ENCODE measurements at regions not wholly inside any gene's neighbourhood (a gene's known extent, or its start where the extent isn't known, plus 50 kb on each side); places are given as distances from the start of the nearest gene placed in this dataset.

- Histone ChIP-seq H3K36me3 (ENCODE audit: control insufficient read depth, insufficient read depth, low read length) (no peaks in the 10 kb centered on the region), H3K27ac (ENCODE audit: low read depth, low read length) (no peak overlapping the region), H3K9ac (ENCODE audit: low read length) (no peak overlapping the region), H3K4me1 (ENCODE audit: control insufficient read depth, insufficient read depth, low read length) (no peaks in the 10 kb centered on the region), H3K4me3 (ENCODE audit: low read depth, low read length) (no peak overlapping the region), H3K27me3 (ENCODE audit: control insufficient read depth, insufficient read depth, low read length) (no peaks in the 10 kb centered on the region), H3K9me3 (ENCODE audit: control insufficient read depth, insufficient read depth, low read depth, low read length) (peaks cover 2% of the 10 kb centered on the region; the same call in 1 of the 2 replicates)
Measured at GRCh38 chr11:70841264-70841663, 411.1 kb downstream of the SHANK2 start.

GRCh38 chr11:70842256-70842655, 410.1 kb downstream of the SHANK2 start:
- H3K27ac ChIP-seq (ENCODE audit: low read depth, low read length) = no peak overlapping the region
- no peaks in the 10 kb centered on the region for H3K36me3 ChIP-seq (ENCODE audit: control insufficient read depth, insufficient read depth, low read length)
- H3K4me1 ChIP-seq (ENCODE audit: control insufficient read depth, insufficient read depth, low read length) = no peaks in the 10 kb centered on the region
- no peaks in the 10 kb centered on the region for H3K27me3 ChIP-seq (ENCODE audit: control insufficient read depth, insufficient read depth, low read length)
- H3K4me3 ChIP-seq (ENCODE audit: low read depth, low read length) = no peak overlapping the region
- no peak overlapping the region for H3K9ac ChIP-seq (ENCODE audit: low read length)
- peaks cover 2% of the 10 kb centered on the region; the same call in 1 of the 2 replicates for H3K9me3 ChIP-seq (ENCODE audit: control insufficient read depth, insufficient read depth, low read depth, low read length)

GRCh38 chr11:70842701-70843100, 409.7 kb downstream of the SHANK2 start:
- Histone ChIP-seq H3K9ac (ENCODE audit: low read length) (no peak overlapping the region), H3K27ac (ENCODE audit: low read depth, low read length) (no peak overlapping the region), H3K9me3 (ENCODE audit: control insufficient read depth, insufficient read depth, low read depth, low read length) (peaks cover 2% of the 10 kb centered on the region; the same call in 1 of the 2 replicates), H3K4me3 (ENCODE audit: low read depth, low read length) (no peak overlapping the region), H3K4me1 (ENCODE audit: control insufficient read depth, insufficient read depth, low read length) (no peaks in the 10 kb centered on the region), H3K27me3 (ENCODE audit: control insufficient read depth, insufficient read depth, low read length) (no peaks in the 10 kb centered on the region), H3K36me3 (ENCODE audit: control insufficient read depth, insufficient read depth, low read length) (no peaks in the 10 kb centered on the region)

GRCh38 chr11:70843906-70844305, 408.5 kb downstream of the SHANK2 start:
- Histone ChIP-seq H3K27ac (ENCODE audit: low read depth, low read length) (no peak overlapping the region), H3K4me1 (ENCODE audit: control insufficient read depth, insufficient read depth, low read length) (no peaks in the 10 kb centered on the region), H3K4me3 (ENCODE audit: low read depth, low read length) (no peak overlapping the region), H3K36me3 (ENCODE audit: control insufficient read depth, insufficient read depth, low read length) (no peaks in the 10 kb centered on the region), H3K9ac (ENCODE audit: low read length) (no peak overlapping the region), H3K27me3 (ENCODE audit: control insufficient read depth, insufficient read depth, low read length) (no peaks in the 10 kb centered on the region), H3K9me3 (ENCODE audit: control insufficient read depth, insufficient read depth, low read depth, low read length) (no peaks in the 10 kb centered on the region)

- H3K27ac ChIP-seq (ENCODE audit: low read depth, low read length) = no peak overlapping the region
- no peak overlapping the region for H3K9ac ChIP-seq (ENCODE audit: low read length)
- H3K36me3 ChIP-seq (ENCODE audit: control insufficient read depth, insufficient read depth, low read length) = no peaks in the 10 kb centered on the region
- no peaks in the 10 kb centered on the region for H3K9me3 ChIP-seq (ENCODE audit: control insufficient read depth, insufficient read depth, low read depth, low read length)
- H3K4me3 ChIP-seq (ENCODE audit: low read depth, low read length) = no peak overlapping the region
- H3K27me3 ChIP-seq (ENCODE audit: control insufficient read depth, insufficient read depth, low read length) = no peaks in the 10 kb centered on the region
- no peaks in the 10 kb centered on the region for H3K4me1 ChIP-seq (ENCODE audit: control insufficient read depth, insufficient read depth, low read length)
Measured at GRCh38 chr11:70844387-70844786, 408.0 kb downstream of the SHANK2 start.

- Histone ChIP-seq H3K9ac (ENCODE audit: low read length) (no peak overlapping the region), H3K27me3 (ENCODE audit: control insufficient read depth, insufficient read depth, low read length) (no peaks in the 10 kb centered on the region), H3K9me3 (ENCODE audit: control insufficient read depth, insufficient read depth, low read depth, low read length) (no peaks in the 10 kb centered on the region), H3K4me1 (ENCODE audit: control insufficient read depth, insufficient read depth, low read length) (no peaks in the 10 kb centered on the region), H3K27ac (ENCODE audit: low read depth, low read length) (no peak overlapping the region), H3K4me3 (ENCODE audit: low read depth, low read length) (no peak overlapping the region), H3K36me3 (ENCODE audit: control insufficient read depth, insufficient read depth, low read length) (no peaks in the 10 kb centered on the region)
Measured at GRCh38 chr11:70845591-70846041, 406.8 kb downstream of the SHANK2 start.

GRCh38 chr11:70846781-70847655, 405.4 kb downstream of the SHANK2 start:
- Histone ChIP-seq H3K27me3 (ENCODE audit: control insufficient read depth, insufficient read depth, low read length) (no peaks in the 10 kb centered on the region), H3K27ac (ENCODE audit: low read depth, low read length) (no peak overlapping the region), H3K36me3 (ENCODE audit: control insufficient read depth, insufficient read depth, low read length) (no peaks in the 10 kb centered on the region), H3K9ac (ENCODE audit: low read length) (no peak overlapping the region), H3K4me1 (ENCODE audit: control insufficient read depth, insufficient read depth, low read length) (no peaks in the 10 kb centered on the region), H3K9me3 (ENCODE audit: control insufficient read depth, insufficient read depth, low read depth, low read length) (no peaks in the 10 kb centered on the region), H3K4me3 (ENCODE audit: low read depth, low read length) (no peak overlapping the region)

- H3K4me1 ChIP-seq (ENCODE audit: control insufficient read depth, insufficient read depth, low read length) = no peaks in the 10 kb centered on the region
- no peaks in the 10 kb centered on the region for H3K27me3 ChIP-seq (ENCODE audit: control insufficient read depth, insufficient read depth, low read length)
- no peak overlapping the region for H3K27ac ChIP-seq (ENCODE audit: low read depth, low read length)
- H3K36me3 ChIP-seq (ENCODE audit: control insufficient read depth, insufficient read depth, low read length) = no peaks in the 10 kb centered on the region
- H3K4me3 ChIP-seq (ENCODE audit: low read depth, low read length) = no peak overlapping the region
- no peaks in the 10 kb centered on the region for H3K9me3 ChIP-seq (ENCODE audit: control insufficient read depth, insufficient read depth, low read depth, low read length)
- H3K9ac ChIP-seq (ENCODE audit: low read length) = no peak overlapping the region
Measured at GRCh38 chr11:70848243-70848750, 404.1 kb downstream of the SHANK2 start.

- Histone ChIP-seq H3K9ac (ENCODE audit: low read length) (no peak overlapping the region), H3K36me3 (ENCODE audit: control insufficient read depth, insufficient read depth, low read length) (no peaks in the 10 kb centered on the region), H3K27ac (ENCODE audit: low read depth, low read length) (no peak overlapping the region), H3K4me1 (ENCODE audit: control insufficient read depth, insufficient read depth, low read length) (no peaks in the 10 kb centered on the region), H3K9me3 (ENCODE audit: control insufficient read depth, insufficient read depth, low read depth, low read length) (no peaks in the 10 kb centered on the region), H3K27me3 (ENCODE audit: control insufficient read depth, insufficient read depth, low read length) (no peaks in the 10 kb centered on the region), H3K4me3 (ENCODE audit: low read depth, low read length) (no peak overlapping the region)
Measured at GRCh38 chr11:70849031-70849430, 403.3 kb downstream of the SHANK2 start.

GRCh38 chr11:70851308-70851707, 401.1 kb downstream of the SHANK2 start:
- no peaks in the 10 kb centered on the region for H3K36me3 ChIP-seq (ENCODE audit: control insufficient read depth, insufficient read depth, low read length)
- no peak overlapping the region for H3K4me3 ChIP-seq (ENCODE audit: low read depth, low read length)
- H3K27me3 ChIP-seq (ENCODE audit: control insufficient read depth, insufficient read depth, low read length) = no peaks in the 10 kb centered on the region
- H3K9me3 ChIP-seq (ENCODE audit: control insufficient read depth, insufficient read depth, low read depth, low read length) = no peaks in the 10 kb centered on the region
- no peak overlapping the region for H3K9ac ChIP-seq (ENCODE audit: low read length)
- no peak overlapping the region for H3K27ac ChIP-seq (ENCODE audit: low read depth, low read length)
- H3K4me1 ChIP-seq (ENCODE audit: control insufficient read depth, insufficient read depth, low read length) = no peaks in the 10 kb centered on the region

- Histone ChIP-seq H3K4me1 (ENCODE audit: control insufficient read depth, insufficient read depth, low read length) (no peaks in the 10 kb centered on the region), H3K9me3 (ENCODE audit: control insufficient read depth, insufficient read depth, low read depth, low read length) (no peaks in the 10 kb centered on the region), H3K9ac (ENCODE audit: low read length) (no peak overlapping the region), H3K4me3 (ENCODE audit: low read depth, low read length) (no peak overlapping the region), H3K27me3 (ENCODE audit: control insufficient read depth, insufficient read depth, low read length) (no peaks in the 10 kb centered on the region), H3K27ac (ENCODE audit: low read depth, low read length) (no peak overlapping the region), H3K36me3 (ENCODE audit: control insufficient read depth, insufficient read depth, low read length) (no peaks in the 10 kb centered on the region)
Measured at GRCh38 chr11:70851907-70852306, 400.5 kb downstream of the SHANK2 start.

Data from HUES6 (cell line).